ENCODE measurements at regions not wholly inside any gene's neighbourhood (a gene's known extent, or its start where the extent isn't known, plus 50 kb on each side); places are given as distances from the start of the nearest gene placed in this dataset.

DNA sequence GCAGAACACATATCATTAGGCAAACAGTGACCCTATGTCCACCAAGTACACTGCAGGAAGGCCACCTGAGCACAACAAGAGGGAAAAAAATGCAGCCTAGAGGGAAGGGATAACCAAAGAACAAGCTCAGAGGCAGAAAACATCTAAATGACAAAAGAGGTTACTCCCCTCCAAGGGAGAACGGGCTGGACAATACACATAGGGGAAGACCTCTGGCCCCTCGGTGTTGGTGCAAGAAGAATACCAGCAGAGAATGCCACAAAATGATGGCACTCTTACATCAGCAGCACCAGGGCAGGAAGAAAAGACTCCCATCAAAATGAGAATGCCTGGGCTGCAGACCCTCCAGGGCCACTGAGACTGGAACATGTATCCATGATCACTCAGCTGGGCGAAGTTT is 66.6 kb upstream of the OPCML start:
- TF ChIP-seq POLR2AphosphoS5 (IDR thresholded peaks at IDR 0.05) (no peak), POLR2A (IDR thresholded peaks at IDR 0.05) (no peak)
- TF ChIP-seq, protein P1, sequence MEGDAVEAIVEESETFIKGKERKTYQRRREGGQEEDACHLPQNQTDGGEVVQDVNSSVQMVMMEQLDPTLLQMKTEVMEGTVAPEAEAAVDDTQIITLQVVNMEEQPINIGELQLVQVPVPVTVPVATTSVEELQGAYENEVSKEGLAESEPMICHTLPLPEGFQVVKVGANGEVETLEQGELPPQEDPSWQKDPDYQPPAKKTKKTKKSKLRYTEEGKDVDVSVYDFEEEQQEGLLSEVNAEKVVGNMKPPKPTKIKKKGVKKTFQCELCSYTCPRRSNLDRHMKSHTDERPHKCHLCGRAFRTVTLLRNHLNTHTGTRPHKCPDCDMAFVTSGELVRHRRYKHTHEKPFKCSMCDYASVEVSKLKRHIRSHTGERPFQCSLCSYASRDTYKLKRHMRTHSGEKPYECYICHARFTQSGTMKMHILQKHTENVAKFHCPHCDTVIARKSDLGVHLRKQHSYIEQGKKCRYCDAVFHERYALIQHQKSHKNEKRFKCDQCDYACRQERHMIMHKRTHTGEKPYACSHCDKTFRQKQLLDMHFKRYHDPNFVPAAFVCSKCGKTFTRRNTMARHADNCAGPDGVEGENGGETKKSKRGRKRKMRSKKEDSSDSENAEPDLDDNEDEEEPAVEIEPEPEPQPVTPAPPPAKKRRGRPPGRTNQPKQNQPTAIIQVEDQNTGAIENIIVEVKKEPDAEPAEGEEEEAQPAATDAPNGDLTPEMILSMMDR (IDR thresholded peaks at IDR 0.05 in 8 of 11, conservative IDR thresholded peaks at IDR 0.05 in 3 of 11) = no peak
